Right kidney (tissue), 1 donor: ENCODE measurements at regions not wholly inside any gene's neighbourhood (a gene's known extent, or its start where the extent isn't known, plus 50 kb on each side); places are given as distances from the start of the nearest gene placed in this dataset.

Experiments
- DNase-seq: peaks from one replicate; pipeline ENCODE4 v3.0.0-alpha.2; 2016

DNA sequence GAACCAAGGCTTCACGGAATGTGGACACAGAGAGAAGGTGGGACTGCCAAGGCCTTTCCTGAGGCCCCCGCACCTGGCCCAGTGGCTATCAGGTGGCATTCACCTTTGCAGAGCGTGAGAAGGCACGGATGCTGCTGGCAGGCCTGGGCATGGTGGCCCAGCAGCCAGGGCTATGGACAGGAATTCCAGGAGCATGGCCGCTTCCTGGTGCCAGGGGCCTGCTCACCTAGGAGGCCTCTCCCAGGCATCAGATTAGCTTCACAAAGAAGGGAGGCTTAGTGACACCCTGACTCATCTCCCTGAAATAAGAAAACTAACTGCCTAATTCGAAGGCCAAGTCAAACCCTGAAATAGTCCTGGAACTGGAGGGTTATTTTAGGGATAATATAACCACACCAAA is 155.8 kb downstream of the TEX29 start:
- DNase-seq: no peak

DNA sequence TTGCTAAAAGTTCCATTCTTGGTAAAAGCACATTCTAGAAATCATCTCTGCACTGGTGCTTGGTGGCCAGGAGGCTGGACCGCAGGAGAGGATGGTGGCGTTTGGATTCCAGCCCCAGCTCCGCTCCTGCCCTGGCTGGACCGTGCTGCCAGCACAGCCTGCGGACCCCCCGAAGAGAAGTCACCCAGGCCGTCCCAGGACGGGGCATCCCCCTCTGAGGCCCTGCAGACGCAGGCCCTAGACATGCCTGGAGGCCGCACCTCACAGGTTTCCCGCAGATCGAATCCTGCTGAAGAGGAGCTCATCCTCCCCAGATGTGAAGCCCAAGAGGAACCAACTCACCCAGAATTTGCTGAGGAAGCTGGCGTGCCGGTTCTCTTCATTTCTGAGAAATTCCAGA is 159.0 kb downstream of the TEX29 start:
- DNase-seq: no peak

DNA sequence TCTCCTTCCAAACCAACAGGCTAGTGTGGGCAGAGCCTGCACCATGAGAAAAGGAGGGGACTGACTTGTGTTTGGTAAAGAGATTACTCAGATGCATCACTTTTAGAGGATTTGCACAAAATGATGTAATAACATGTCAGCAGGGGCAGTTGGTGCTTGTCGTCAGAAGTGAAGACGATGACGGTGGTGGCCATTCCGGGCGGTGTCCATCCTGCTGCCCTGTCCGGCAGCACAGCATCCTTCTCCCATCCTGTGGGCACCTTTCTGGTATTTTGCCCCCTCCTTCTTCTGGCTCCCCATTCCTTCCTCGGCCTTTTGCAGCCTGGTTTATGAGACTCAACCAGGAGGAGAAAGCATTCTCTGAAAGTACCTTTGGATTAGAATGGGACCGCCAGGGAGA is 160.1 kb downstream of the TEX29 start:
- DNase-seq: no peak

DNA sequence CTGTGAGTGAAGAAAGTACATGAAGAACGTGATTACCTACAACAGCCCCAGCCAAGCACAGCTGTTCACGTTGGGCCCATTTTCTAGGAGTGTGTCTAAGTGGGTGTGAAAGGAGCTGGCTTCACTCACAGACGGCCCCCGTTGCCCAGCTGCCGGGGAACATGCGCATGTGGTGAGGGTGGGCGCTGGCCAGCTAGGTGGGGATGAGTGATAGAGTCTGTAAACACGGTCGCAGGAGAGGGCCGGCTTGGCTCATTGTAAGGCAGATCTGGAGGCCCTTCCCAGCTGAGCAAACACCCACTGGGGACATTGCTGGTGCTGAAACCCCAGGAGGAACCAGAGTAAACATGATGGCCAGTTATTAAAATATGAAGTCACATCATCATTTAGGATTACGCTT is 160.5 kb downstream of the TEX29 start:
- no peak for DNase-seq

DNA sequence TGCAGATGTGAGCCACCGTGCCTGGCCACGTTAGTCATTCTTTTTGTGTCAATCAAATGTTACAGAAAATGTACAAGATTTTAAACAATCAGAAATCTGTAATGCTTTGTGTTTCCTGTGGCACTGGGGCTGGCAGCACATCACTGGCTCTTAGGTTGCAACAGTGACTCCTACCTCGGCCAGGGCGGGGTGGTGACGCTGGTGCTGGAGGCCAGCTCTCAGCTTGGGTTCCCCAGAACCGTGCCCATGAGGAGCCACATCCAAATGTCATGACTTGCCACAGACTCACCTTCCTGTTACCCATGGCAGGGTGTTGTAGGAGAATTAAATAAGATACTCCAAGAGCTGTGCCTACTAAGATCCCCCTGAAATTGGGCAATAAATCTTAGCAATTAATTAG is 161.7 kb downstream of the TEX29 start:
- DNase-seq: no peak

DNA sequence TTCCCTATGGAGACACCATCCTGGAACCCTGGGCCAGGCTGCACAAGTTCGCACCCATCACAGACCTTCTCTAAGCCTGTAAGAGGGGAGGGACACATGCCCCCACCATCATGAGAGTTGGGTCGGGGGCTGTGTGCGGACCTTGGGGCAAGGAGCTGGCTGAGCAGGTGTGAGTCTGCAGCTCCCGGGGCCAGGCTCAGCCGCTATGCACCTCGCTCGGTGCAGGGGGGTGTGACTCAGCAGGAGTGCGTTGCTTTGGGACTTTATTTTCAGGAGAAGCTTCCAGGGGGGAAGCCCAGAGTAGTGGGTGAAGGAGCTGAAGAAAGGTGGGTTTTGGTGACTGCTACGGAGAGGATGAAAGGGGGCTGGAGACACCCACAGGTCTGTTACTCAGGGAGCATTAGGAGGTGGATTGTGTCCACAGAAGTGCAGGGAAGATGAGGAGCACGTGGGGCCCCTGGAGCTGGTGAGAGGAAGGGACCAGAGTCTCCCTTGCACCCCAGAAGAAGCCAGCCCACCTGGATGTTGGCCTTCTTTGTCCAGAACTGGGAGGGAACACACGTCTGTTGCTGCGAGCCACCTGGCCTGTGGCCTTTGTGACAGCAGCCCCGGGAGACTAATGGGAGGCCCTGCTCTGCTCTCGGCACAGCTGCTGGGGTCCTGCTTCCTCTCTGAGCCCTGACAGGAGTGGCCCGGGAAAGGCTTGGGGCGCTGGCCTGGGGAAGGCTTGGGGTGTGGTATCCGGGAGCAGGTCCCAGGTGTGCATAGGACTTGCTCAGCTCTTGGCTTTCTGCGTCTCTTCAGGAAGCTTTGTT is 162.6 kb downstream of the TEX29 start:
- DNase-seq: no peak

DNA sequence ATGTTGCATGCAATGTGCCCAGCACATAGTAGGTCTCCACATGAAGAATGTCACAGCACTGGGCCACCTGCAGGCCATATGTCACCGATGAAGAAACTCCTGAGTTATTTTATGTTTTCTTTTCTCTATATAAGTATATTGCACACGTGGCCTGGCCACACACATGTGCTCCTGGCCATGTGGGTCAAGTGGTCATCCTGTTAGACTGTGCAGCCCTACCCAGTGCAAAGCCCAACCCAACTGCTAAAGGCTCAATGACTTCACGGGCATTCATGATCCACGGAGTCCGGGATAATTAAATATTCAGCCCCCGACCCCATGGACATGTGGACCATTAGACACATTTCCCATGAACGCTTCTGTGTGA is 163.2 kb downstream of the TEX29 start:
- DNase-seq: no peak

DNA sequence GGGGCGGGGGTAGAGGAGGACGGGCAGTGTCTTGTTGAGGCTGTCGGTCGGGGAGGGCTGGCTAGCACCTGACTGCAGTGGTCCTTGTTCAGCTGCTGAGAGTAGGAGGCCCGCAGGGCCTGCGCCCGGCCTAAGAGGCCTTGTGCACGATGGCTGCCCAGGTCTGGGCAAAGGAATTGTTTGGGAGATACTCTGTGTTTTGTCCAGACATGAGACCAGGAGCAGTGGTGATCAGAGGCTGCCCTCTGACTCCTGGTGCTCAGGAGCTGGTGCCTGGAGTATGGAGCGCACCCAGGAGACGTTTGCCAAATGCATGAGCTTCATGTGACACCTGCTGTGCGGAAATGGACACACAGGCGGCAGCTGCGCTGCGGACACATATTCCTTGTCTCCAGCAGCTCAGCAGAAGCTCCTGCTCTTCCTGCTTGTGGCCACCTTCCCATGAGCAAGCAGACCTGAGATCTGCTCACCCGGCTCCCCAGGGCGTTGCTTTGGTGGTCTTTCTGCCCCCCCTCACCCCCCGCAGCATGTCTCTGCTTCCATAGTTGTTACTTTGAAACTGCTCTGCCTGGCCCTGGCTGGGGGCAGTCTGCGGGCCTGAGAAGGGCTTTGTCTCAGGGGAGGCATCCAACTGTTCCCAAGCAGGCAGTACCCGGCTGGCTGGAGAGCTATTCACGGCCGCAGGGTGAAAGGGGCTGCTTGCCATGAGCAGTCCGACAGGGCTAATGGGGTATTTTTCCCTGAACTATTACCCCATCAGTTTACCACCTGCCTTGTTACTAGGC is 163.9 kb downstream of the TEX29 start:
- no peak for DNase-seq

DNA sequence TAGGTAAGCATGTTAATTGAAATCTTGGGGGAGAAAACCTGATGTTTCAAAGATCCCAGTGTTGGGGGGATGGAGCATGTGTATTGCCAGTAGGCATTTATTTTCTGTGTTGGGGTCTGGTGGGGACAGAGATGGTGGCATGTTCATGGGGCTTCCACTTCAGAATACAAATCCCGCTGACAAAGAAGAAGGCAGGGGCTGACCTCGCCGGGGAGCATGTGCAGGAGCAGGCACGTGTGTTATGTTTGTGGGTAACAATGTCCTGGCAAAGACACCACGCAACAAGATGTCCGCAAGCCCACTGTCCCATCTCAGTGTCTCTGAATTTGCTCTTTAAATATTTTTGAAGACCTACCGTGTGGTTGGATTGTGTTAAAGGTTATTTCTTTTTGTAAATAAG is 164.5 kb downstream of the TEX29 start:
- DNase-seq: no peak

DNA sequence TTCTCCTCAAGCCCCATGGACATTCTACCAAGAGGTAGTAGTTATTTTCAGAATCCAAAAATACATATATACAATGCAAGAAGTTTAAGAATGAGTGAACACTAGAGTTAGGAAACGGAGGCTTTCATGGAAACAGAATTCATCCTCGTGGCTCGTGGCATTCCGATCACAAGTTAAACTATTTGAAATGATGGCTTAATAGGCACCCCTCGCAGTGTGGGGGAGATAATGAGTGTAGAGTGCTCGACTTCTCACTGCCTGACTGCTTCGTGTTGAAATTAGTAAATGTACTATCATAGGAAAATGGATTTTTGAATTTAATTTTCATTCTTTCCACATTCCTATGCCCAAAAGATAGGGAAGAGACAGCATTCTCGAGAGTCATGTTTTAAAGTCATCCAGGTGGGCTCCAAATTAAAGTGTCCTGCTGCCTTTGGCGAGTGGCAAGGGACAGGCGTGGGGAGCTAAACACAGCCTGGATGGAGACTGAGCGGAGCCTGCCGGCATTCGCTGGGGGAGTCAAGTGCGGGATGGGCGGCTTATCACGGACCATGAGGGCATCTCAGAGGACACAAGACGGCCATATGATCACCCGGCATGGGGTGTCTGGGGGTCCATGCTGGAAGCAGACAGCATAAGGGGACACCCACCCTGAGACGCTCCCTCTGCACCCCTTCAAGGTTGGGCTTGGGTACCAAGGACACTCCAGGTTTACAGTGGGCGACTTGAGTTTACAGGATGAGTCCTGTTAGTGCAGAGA is 165.2 kb downstream of the TEX29 start:
- DNase-seq: no peak

DNA sequence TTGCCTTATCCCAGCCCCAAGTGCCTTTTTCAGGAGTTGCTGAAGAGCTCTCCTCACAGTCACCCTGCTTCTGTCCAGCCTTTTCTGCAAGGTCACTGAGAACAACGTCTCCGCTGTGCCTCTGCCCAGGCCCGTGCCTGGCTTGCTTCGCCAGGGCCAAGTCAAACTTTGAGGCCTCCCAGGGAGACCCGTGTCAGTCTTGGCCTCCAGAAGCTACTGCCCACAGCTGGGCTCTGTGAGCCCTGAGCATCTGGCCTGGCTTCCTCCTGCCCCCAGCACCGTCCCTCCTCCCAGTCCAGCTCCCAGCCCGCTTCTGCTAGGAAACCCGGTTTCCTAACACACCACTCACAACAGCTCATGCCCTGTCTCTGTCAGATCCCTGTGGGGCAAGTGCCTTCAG is 165.9 kb downstream of the TEX29 start:
- no peak for DNase-seq

DNA sequence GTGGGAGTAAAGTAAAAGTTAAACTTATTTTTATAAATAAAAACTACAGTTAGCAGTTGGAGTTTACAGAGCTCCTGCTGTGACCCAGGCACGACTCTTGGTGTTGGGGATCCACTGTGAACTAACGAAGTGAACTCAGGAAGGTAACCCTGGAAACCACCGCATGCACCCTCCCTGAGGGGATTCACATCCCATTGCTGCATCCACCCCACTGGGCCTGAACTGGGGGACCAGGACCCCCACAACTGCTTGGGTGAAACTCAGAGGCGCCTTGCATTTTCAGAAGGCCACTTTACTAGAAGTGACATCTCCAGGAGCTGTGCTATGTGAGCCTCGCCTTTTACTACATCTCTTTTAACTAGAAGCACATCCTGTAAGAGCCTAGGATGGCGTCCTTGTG is 166.4 kb downstream of the TEX29 start:
- DNase-seq: no peak

DNA sequence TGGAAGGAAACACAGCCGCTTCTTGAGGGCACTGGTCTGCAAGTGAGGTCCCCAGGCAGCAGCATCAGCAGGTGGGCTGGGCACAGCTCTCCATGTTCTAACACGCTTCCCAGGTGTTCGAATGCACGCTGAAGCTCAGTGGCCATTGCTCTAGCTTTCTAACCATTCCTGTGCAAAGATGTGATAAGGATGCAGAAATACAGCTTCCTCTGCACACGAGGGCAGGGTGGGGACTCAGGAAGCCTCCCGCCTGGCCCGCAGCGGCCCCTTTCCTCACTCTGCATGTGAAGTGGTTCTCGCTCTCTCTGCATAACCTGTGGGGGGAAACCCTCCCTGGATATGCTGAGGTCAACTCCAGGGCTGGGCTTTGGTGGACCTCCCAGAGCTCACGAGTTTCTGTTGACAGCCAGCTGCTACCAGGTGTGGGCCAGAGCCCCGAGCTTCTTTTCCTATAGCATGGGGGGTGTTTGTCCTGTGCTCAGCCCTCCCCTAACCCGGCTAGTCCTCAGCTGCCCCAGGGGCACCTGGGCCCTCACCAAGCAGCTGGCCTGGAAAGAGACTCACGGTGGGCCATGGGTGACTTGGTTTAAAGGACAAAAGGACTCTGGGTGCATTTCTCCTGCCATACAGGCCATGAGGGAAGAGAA is 168.2 kb downstream of the TEX29 start:
- no peak for DNase-seq

DNA sequence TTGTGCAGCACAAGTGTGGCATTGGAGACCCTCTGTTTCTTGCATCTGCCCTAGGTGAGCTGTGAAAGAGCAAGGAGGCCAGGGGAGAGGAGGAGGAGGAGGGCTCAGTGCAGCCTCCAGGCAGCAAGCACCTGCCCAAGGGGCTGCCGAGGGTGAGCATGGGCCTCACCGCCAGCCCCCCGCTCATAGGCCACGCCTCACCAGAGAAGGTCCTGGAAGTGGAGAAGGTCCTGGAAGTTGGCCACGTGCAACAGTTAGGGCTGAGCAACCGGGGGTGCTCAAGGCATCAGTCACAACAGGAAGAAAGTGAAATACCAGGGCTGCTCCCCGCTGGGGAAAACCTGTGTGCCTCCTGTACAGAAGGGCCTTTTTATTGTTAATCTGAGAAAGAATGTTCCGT is 168.9 kb downstream of the TEX29 start:
- no peak for DNase-seq

DNA sequence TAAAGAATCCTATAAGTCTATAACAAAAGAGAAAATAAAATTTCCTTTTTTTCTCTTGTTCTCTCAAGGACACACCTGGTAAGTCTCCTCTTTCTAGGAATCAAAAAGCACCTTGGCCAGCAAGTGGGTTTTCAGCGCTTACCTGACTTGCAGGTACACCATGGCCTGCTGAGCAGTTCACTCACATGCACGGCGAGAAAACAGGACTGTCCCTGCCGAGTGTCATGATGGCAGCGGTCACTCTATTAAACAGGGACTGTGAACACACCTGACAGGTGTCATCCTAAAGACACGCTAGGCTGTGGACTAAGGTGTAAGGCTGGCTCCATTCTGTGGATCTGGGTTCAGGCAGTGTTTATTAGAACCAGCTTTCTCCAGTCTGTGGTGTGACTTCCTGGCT is 170.2 kb downstream of the TEX29 start:
- no peak for DNase-seq

DNA sequence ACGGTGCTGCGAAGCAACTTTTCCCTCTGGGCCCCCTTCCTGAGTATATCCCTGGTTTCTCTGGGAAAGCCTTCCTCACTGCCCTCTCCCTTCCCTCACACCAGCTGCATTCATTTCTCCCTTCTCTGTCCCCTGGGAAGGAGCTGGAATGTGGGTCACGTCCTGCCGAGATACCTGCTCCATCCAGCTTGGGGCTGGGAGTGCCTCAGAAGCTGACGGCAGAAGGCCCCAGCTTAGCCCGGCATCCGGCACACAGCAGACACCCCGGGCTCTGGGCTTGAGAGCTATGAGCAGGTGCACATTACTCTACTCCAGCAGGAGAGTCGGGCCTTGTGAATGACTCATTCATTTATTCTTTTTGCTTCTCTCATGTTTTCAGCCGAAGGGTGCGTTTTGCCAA is 170.6 kb downstream of the TEX29 start:
- no peak for DNase-seq

DNA sequence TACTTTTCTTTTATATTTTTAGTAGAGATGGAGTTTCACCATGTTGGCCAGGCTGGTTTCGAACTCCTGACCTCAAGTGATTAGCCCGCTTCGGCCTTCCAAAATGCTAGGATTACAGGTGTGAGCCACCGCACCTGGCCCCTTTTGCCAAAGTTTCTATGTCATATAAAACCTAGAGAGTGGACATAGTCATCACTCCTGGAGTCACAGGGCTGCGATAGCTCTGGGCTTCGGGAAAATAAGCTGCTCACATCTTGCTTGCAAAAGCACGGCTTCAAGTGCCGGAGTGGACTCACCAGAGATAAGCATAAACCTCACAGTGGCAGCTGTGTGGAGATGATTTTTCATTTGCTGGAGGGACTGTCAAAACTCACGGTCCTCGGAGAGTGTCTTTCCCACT is 171.2 kb downstream of the TEX29 start:
- no peak for DNase-seq

DNA sequence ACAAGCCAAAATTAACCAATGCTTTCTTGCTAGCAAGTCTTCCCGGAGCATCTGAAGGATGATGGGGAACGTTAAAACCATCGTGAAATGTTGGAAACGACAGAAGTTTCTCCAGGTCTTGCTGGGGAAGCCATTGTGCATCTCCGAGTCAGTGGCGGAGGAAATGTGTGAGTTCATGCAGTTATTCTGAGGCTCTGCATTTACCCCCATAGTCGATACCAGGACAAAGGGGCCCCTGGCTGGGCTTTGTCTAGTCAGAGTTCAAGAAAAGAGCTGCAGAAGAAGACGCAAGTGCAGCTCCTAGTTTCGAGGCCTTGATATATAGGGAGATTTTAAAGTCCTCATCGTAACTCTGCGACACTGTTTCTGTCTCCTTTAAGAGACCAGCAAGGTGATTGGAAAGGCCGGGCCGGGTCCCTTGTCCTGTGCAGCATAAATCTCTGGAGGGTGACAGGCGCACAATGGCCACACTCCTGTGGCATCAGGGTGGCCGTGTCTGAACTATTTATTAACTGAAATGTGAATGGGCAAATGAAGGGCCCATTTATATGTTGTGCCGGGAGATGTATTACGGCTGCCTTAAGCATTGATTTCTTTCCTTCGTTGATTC is 172.0 kb downstream of the TEX29 start:
- DNase-seq: no peak

DNA sequence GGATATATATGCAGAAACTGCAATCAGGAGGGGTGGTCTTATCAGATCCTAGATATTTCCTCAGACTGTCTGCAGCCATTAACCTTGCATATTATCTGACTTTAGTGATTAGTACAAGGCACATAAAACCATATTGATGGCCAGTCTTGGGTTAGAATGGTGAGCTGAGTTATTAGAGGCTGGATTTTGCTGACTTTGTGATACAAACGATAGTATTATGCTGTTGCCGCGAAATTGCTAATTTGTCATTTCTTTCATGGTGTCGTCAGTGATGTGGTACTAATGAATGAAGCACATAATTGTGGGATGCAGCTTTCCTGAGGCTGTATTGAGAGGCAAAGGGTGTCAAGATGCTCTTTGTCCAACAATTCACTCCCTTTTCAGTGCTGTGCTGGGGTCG is 172.5 kb downstream of the TEX29 start:
- no peak for DNase-seq

DNA sequence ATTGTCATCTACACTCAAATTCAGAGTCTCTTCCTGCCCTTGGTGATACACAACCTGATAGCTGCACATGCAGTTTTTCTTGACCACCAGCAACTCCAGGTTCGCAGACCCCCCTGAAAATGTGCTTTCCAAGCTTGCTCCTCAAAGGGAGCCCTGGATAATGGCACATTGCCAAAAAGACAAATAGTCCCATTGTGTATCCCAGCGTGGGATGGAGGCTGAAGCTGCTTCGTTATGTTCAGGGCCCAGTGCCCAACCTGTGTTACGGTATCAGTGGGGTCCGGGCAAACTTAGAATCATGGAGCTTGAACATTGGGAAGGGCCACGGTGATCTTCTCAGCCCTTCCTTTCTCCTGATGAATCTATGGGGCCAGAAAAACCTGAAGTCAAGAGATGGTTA is 173.0 kb downstream of the TEX29 start:
- DNase-seq: no peak

DNA sequence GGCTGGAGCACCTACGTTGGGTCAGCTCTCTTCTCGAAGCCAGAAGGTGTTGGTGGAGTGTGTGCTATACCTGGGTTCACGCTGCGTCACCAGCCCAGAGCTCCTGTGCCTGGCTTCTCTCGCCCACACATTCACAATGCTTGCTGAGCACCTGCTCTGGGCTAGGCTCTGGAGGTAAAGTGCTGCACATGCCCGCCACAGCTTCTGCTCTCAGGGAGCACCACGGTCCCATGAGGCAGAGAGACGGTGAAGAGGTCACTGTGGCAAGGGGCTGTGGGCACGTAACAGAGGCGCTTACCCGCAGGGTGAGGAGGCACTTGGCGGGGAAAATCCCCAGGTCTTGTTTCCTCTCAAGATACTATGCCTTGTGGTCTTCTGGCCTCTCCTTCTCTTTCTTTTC is 174.2 kb downstream of the TEX29 start:
- DNase-seq: no peak
